ENCODE measurements at regions not wholly inside any gene's neighbourhood (a gene's known extent, or its start where the extent isn't known, plus 50 kb on each side); places are given as distances from the start of the nearest gene placed in this dataset.

DNA sequence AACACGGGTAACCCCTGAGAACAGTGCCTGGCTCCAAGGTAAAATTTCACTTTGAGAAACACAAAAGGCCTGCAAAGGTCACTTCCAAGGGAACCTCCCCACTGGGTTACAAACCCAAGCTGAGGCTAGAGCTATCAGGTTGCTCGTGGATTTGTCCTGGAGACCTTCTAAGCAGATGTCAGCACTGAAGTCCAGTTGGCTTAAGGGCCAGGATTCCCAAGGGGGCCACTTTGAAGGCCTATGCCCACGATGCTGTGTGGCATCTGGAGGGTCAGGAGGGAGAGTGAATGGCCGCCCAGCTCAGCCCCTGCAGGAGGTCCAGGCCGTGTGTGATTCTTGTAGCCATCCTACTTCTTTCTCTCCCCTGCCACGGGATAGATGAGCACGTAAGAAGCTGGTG, 100.2 kb upstream of the FSTL4 start:
- TF ChIP-seq CTCF (IDR thresholded peaks at IDR 0.05) (no peak), POLR2A (IDR thresholded peaks at IDR 0.05) (no peak)

Measured in tibial nerve (tissue), 3 donors.